Testis (tissue), 2 donors: ENCODE measurements at regions not wholly inside any gene's neighbourhood (a gene's known extent, or its start where the extent isn't known, plus 50 kb on each side); places are given as distances from the start of the nearest gene placed in this dataset.

Experiments
- CTCF ChIP-seq, 3 experiments: fragments of 450-650 bp in 2 of 3; fragments of 200-600 bp in 1 of 3; sonication (generic) in 1 of 3; IDR thresholded peaks; one replicate each; pipeline ENCODE4 v1.5.1; 2016 to 2019; ENCODE audit warnings: antibody characterized with exemption in 3 of 3, mild to moderate bottlenecking in 2 of 3, moderate library complexity in 1 of 3
- POLR2A ChIP-seq: fragments of 450-650 bp; IDR thresholded peaks from one replicate; pipeline ENCODE4 v1.6.1; 2017; ENCODE audit warnings: antibody characterized with exemption, mild to moderate bottlenecking, moderate library complexity

DNA sequence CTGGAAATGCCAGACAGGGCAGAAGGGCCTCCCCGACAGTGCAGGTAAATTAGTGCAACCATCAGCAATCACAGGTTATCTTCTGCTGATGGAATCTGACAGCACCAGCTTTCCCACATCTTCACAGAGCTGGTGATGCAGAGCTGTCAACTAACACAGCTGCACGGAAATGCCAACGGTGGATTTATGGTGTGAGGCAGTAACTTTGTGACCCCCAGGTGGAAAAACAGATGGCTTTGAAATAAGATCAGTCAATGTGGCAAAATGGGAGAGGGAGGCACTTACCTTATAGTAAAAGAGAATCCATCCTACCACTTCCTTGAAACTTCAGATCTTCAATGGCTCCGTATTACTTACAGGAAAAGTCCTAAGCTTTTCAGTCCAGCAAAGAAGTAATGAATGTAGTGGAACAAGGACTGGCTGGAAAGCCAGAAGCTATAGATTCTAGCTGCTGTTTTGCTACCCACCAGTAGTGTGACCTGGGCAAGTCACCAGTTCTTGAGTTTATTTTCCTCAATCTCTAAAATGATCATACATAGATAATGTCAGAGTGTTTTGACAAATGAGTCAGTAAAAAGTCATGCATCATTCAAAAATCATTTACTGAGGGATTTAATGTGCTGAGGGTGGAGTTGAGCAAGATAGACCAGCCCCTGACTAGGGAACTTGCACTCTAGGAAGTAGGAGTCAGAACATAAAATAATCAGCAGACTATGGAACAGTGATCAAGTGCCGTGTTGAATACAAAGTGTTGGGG lies 245.7 kb upstream of the JUN start:
- TF ChIP-seq POLR2A (no peak), CTCF (IDR thresholded peaks at IDR 0.05) (no peak)
